Pons (tissue), 1 donor: ENCODE measurements at regions not wholly inside any gene's neighbourhood (a gene's known extent, or its start where the extent isn't known, plus 50 kb on each side); places are given as distances from the start of the nearest gene placed in this dataset.

ENCODE experiments used
- DNase-seq: peaks from one replicate; pipeline ENCODE4 v3.0.0-alpha.2; 2016; ENCODE audit warnings: low spot score

GRCh38 chr7:130912862-130913638 is 179.0 kb upstream of the KLF14 start:
- peak; percentile 50 for DNase-seq

DNA sequence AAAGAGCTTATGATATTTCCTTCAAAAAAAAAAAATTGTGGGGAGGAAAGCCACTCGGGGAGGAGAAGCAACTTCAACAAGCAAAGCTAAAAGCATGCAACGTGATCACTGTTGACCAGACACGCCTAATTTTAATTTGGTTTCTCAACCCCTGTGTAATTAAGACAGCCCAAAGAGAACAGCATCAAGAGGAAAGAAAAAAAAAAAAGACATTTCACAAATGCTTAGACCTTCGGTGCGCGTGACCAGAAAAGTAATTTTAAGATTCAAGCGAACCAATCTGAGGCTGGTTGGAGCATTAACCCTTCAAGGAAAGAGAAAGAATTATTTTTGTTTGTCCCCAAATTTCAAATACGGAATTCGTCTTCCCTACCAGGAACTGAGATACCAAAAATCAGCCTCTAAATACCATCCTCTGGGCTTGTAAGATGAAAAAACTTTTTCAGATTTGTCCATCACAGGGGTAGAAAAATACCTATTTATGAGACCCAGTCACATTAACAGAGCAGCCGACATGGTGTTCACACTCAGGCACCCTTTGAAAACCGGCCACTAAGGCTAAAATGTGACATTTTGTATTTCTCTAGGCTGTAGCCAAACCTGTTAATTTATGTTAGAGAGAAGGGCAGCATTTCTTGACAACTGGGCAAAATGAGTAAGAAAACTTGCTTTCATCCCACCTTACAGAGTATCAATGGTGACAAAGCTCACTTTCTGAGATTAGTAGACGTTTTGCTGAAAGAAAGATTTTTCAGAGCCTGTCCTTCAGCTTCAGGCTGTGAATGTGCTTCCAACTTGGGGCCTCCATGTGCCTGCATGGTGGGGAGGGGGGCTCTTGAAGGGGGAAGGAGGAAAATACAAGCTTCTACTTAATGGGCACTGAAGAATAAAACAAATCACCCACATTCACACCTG is 179.9 kb upstream of the KLF14 start:
- DNase-seq, result no peak

GRCh38 chr7:130914554-130915294 is 180.7 kb upstream of the KLF14 start:
- DNase-seq, result no peak

DNA sequence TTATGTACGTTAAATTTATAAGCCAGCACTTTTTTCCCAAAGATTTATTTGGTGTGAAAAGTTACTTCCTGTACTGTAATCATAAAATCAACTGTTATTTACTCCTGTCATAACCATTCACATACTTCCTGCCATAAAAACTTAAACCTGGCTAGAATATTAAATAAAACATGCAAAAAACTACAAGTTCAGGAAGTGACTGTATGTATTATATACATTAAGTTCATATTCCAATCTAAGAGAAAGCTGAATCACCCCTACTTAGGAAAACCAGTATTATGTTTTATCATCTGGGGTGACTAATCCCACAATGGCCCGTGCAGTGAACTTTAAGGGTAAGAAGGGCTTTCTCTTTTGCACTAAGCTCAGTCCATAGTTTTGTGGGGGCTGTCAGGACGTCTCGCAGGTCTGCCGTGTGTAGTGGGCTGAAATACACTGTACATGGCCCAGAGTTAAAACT is 183.7 kb upstream of the KLF14 start:
- DNase-seq, result no peak

GRCh38 chr7:130918129-130919052 is 184.4 kb upstream of the KLF14 start:
- no peak for DNase-seq

DNA sequence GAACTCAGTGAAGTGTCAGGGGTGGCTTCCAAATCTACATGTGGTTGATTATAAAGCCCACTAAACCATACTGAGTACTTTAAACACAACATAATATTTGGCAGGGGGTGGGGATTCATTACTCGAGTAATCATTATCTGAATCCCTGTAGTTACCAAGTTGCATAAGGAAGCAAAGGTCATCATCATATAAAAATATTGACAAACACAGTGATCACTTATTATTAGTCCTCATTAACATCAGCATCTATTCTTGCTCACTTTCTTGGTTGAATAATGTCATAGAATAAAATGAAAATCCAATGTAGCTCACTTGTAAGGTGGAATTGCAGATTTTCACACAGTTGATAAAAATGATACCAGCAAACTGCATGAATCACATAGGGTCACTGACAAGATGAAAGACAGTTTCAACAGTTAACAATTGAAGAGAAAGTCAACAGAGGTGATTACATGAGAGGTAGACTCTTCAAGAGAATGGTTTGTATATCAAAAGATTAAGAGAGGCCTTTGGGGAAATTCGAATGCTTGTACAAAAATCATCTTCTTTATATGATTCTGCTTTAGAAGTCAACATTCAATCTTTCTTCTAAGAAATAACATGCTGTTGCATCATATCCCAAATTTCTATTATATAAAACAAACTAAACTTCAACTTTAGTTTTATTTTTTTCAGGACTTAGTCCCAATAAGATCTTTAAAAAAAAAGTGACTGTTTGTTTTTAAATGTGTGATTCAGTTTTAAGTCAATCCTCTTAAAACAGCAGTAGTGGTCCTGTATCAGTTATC is 185.5 kb upstream of the KLF14 start:
- DNase-seq, result no peak

DNA sequence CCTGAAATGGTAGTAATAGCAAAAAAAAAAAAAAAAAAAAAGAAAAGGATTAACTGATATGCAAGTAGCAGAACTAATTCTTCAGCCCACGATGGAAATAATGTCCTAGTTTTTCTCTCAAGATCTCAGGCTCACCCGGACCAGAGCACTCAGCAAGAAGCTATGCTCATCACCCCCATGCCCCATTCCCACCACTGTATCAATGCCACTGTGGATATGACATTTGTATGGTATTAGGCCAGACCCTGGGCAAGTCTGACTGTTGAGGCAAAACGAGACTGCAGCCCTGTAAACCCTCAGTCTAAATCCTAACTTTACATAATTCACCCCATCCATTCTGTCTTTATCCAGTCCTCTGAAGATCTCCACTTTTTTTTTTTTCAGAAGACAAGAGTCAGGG is 186.1 kb upstream of the KLF14 start:
- DNase-seq, result no peak

GRCh38 chr7:130921391-130922180 is 187.6 kb upstream of the KLF14 start:
- DNase-seq, result peak; percentile 88

GRCh38 chr7:130922206-130923112 is 188.5 kb upstream of the KLF14 start:
- DNase-seq, result no peak

- DNase-seq, result no peak
Observed at GRCh38 chr7:130923365-130923764, 189.4 kb upstream of the KLF14 start.

- no peak for DNase-seq
Observed at GRCh38 chr7:130923930-130924329, 189.9 kb upstream of the KLF14 start.

DNA sequence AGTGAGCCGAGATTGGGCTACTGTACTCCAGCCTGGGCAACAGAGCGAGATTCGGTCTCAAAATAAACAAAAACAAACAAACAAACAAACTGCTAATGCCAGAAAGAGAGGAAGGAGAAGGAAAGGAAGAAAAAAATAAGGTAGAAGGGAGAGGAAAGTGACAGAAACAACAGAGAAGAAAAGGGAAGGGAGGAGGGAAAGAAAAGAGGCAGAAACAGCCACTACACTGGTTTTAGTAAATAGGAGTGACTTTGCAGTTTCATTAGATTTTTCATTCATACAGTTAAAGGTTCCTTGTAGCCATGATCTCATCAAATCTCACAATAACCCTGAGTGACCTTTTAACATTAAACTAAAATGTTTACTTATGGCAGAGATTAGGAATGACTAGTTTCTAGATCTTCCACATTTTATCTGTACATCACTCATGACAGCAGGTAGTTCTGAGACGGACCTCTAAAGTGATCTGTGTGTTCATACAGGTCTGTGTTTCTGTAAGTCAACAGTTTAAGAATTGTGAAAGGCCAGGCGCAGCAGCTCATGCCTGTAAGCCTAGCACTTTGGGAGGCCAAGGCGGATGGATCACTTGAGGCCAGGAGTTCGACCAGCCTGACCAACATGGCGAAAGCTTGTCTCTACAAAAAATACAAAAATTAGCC is 191.3 kb upstream of the KLF14 start:
- no peak for DNase-seq

DNA sequence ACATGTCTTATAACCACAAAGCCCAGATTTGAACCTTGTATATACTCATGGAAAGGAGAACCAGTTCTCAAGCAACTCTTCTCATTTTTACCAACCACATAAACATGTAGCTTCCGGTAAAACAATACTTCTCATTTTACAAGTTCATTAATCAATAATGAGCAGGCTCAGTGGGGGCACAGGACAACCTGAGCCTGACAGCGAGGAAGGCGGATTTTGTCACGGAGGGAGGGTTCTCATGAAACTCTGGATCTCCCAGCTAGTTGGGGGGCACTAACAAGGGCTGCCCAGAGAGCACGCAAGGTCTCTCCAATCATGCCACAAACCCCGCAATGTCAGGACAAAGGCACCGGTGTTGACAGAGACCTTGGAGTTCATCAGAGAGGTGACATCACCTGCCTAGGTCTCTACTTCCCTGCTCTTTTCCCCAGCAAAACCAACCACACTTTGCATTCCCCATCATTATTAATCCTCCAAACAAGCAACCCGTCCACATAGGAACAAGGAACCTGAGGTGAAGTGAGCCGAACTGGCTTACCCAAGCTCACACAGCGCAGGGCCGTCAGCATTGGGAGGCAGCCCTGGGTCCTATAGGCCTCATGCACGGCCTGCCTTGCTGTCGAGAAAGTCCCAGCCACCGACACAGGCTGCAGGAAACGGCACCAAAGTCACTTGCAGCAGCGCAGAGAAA is 192.1 kb upstream of the KLF14 start:
- no peak for DNase-seq

GRCh38 chr7:130927062-130927461 is 193.1 kb upstream of the KLF14 start:
- DNase-seq, result no peak

GRCh38 chr7:130927564-130927963 is 193.6 kb upstream of the KLF14 start:
- DNase-seq, result no peak

DNA sequence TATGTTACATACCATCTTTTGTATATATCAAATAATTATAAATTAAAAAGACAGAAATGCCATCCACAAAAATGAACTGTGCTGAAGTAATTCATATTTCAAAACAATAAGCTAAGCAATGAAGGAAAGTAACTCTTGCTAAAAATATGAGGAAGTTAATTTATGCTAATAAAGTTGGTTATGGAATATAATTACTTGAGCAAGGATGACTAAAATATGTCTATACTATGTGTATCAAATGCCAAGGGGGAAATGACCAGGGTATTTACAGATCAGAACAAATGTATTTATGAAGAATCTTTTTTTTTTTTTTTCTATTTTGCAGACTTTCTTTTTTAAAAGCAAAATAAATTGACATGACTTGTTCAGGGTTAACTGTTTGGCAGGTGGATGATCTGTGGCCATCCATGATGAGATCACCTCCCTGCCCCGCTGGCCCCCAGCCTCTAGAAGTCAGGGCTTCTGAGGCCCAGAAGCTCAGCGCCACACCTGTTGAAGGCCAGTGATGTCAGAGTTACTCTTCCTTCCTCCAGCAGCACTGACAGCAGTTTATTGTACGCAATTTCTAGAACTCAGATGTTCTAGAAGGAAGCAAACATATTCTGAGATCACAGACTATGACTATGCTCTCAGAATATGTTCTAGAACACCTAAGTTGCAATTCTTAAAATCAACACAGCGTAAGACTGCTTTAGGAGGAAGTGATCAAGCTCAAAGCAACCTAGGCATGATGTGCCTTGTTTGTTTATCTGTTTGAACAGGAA is 196.1 kb upstream of the KLF14 start:
- DNase-seq, result no peak

DNA sequence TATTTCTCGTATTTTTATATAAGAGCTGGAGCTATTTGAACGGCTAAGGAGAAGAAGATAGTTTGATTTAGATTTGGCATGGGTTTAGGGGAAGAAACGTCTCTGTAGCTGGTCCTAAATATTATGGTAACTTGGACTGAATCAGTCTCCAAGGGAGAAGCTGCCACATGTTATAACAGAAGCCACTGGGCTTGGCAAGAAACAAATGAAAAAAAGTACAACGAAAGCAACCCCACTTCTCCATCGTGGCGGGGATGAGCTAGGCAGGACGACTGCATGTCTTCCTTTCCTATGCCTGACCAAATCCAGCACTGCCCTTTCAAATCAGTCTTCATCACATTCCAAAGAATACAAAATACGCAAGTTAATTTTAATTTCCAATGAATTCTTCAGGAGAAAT is 196.7 kb upstream of the KLF14 start:
- DNase-seq, result no peak
